NCI-H748 (cell line): ENCODE measurements at regions not wholly inside any gene's neighbourhood (a gene's known extent, or its start where the extent isn't known, plus 50 kb on each side); places are given as distances from the start of the nearest gene placed in this dataset.

Source experiments
- DNase-seq: peaks from one replicate; lab custom pipeline; 2025; ENCODE audit not compliant: unreplicated experiment; lab: John Stamatoyannopoulos, UW

GRCh38 chr11:11081776-11082175 is 223.9 kb upstream of the ZBED5 start:
- no peak for DNase-seq

DNA sequence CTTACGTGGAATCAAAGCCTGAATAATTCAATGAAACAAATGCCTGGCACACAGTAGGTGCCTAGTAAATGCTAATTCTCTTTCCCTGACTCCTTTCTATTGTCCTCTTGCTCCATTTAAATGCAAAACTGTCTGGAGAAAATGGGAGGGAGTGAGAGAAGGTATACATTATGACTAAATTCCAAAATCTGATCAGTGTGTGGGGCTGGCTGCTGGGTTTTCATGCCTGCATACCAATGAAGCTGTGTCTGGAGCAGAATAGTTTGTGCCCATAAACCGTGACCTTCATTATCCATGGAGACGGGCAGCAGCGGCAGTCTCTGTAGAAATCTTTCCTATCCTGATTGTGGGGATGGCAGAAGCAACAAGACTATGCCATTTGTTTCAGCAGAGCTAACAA is 223.4 kb upstream of the ZBED5 start:
- no peak for DNase-seq

DNA sequence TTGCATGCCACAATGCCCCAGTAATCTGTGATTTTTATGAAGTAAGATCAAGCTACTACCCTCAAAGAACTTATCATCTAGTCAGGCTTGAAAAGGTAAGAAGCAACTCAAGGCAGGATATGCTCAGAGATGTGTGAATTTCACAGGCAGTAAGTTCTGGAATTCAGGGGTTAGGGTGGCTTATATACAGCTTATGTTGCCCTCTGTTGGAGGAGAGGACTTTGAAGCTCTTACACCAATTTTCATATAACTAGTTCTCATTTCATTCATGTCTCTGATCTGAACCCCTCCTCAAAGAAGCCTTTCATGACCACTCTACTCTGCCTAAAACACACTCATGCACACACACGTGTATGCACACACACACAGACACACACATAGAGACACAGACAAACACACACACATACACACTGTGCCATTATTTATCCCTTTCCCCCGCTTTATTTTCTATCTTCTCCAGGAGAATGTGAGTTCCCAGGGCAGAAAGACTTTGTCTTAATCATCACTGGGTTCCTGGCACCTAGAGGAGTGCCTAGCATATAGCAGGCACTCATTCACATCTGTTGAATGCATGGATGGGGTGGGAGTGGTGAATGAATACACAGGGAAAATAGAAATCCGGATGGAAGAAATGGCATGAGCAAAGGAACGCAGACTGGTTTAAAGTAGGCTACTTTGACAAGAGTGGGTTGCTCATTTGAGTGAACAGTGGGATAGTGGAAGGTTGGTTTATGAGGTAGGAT is 220.7 kb upstream of the ZBED5 start:
- no peak for DNase-seq

DNA sequence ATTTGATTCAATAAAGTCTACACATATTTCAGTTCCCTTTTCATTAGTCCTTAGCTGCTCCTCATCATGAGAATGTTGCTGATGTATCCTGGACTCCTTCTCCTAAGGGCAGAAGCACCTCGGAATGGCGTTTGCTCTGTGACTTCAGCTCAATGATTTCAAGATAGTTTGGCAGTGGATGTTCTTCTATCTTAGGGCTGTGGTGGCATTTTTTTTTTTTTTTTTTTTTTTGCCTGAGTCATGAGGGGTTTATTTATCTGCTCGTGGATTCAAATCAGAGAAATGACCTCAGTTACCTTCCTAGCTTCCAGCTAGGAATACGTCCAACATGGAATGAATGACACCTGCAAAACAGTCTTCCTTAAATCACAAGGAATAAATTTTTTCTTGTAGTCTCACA is 220.0 kb upstream of the ZBED5 start:
- DNase-seq: no peak

- DNase-seq: no peak
Measured at GRCh38 chr11:11076879-11077278, 219.0 kb upstream of the ZBED5 start.

DNA sequence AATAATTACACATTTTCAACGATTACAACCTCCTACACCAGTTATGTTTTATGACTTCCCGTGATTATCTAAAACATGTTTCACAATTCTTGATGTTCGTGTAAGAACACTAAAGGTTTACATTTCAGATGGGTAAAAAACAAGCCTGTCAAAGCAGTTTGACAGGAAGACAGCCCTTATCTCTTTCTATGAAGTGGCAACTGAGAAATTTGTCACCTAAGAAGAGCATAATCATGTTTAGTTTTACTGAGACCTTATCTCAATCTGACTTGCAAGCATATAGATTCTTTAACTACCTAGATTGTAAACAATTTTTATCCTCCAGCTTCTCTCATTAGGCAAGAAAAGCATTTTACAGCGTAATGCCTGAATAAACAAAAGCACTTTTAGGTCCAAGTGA is 218.4 kb upstream of the ZBED5 start:
- no peak for DNase-seq

GRCh38 chr11:11075515-11076171 is 217.8 kb upstream of the ZBED5 start:
- no peak for DNase-seq

- no peak for DNase-seq
Measured at GRCh38 chr11:11074686-11075335, 217.0 kb upstream of the ZBED5 start.

GRCh38 chr11:11073996-11074395 is 216.1 kb upstream of the ZBED5 start:
- DNase-seq: no peak

GRCh38 chr11:11072067-11072466 is 214.2 kb upstream of the ZBED5 start:
- no peak for DNase-seq

GRCh38 chr11:11071486-11071885 is 213.6 kb upstream of the ZBED5 start:
- no peak for DNase-seq

GRCh38 chr11:11070976-11071375 is 213.1 kb upstream of the ZBED5 start:
- no peak for DNase-seq

DNA sequence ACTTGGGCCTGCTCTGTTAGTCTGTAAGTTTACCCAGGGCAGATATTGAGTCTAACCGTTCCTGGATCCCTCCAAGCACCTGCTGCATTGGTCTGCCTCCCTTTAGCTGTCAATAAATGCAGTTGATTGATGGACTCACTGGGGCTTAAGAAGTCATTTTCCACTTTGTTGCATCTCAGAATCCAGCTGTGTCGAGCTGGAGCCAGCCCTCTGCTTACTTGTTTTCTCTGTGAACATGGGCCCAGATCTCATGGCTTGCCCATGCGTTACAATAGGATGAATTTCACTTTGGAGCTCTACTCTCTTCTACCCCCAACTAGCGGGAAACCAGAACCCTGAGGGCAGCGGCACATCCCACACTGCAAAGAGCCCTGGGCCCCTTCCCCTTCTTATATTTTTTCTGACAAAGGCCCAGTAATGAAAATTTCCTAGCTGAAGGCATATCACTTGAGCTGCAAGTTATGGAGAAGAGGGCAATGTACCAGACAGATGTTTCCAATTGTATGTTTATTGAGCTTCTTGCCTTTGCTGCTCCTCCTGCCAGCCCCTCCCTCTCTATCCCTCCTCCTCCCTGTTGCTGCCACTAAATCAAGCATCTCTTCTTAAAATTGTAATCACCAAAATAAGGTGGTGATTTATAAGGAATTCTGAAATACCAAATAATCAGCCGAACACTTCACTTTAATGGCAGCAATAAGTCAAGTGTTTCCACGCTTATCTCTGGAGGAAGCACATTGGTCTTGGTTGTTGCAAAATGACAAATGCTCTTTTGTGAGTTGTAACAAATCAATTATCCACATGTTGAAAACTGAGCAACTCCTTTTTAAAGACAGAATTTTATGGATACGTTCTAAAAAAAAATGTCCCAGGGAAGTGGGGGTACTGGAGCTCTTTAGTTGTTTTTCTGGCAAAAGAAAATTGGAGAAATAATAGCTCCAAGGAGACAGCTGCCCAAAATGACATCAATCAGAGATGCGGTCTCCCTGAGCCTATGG is 212.3 kb upstream of the ZBED5 start:
- no peak for DNase-seq

DNA sequence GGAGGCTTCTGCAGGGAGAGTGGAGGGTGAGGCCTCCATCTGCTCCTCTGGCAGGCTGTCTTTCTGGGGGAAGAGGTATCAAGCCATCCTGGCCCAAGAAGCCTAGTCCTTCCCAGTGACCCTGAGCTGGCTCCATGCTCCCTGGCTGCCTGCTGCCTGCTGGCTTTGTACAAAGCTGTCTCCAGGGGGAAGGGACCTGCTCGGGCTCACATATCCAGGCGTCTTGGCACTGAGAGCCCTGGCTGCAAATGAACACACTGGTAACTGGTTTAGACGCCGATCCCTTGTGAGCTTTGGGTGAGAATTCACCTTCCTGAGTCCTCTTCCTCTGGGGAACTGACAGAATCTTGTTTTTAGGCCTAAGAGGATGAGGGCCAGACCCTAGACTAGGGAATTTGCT is 210.3 kb upstream of the ZBED5 start:
- no peak for DNase-seq

GRCh38 chr11:11065396-11065795 is 207.5 kb upstream of the ZBED5 start:
- DNase-seq: no peak

DNA sequence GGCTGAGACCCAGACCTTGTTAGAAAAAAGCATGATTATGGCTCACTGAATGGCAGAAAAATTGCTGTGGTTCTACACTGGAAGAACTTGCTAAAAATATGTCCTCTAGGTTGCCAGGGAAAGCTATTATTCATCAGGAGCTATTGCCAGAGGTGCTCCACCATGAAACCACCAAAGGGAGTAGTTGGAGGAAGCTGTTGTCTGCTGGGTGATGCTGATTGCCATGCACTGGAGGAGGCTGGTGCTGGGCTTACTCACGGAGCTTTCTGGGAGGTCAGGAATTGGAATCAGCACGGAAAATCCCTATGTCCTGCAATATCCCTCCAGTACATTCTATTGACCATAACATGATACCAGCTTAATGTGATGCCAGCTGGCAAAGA is 199.6 kb upstream of the ZBED5 start:
- no peak for DNase-seq

DNA sequence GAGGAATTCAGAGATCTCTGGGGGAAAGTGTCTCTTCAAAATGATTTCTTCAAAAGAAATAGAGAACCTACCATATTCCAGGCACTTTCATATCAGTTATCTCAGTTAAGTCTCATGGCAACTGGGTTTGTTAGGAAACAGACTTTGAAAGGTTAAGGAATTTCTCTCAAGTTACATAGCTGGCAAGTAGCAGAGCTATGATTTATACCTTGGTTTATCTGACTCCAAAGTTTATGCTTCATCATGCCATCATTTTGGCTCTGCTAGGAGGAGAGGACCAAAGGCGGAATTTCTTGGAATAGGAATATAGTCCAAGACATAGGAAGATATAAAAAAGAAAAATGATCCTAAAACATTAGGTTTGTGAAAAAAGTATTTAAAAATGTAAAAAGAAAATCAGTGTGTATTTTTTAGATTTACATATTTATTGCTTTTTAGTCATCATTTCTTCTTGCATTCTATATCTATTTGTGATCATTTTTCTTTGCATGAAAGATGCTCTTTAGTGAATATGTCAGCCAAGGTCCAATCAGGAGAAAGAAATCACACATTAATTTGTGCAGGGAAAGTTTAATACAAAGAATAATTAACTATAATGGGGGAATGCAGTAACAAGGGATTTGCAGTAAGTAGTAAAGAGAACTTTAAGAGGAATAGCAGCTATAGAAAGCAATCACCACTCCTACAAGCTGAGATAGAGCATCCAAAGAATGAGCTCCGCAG is 199.1 kb upstream of the ZBED5 start:
- DNase-seq: no peak

GRCh38 chr11:11056316-11056715 is 198.5 kb upstream of the ZBED5 start:
- DNase-seq: no peak

- no peak for DNase-seq
Measured at GRCh38 chr11:11047851-11048610, 190.2 kb upstream of the ZBED5 start.

GRCh38 chr11:11046781-11047180 is 188.9 kb upstream of the ZBED5 start:
- DNase-seq: no peak
